HepG2 (cell line): ENCODE measurements at regions not wholly inside any gene's neighbourhood (a gene's known extent, or its start where the extent isn't known, plus 50 kb on each side); places are given as distances from the start of the nearest gene placed in this dataset.

ENCODE experiments used
- ATAC-seq: fragments of 200-7000 bp; cut with Tn5 transposase; 3 replicates; pipeline ENCODE4 v1.9.1; 2020; ENCODE audit warnings: mild to moderate bottlenecking, moderate library complexity
- BruUV-seq: library from RNA; stranded (reverse); fragments of 400-500 nt; replicated peaks from 2 replicates; lab custom pipeline; 2021; lab: Mats Ljungman, UMichigan
- CTCF ChIA-PET: fragments of 300-600 bp; formaldehyde crosslinking; extraction: SDS; loops from one replicate; lab custom pipeline; 2021; ENCODE audit warnings: low total read pairs, inconsistent platforms, low intra/inter-chr PET ratio; lab: Yijun Ruan, JAX
- POLR2A ChIA-PET: fragments of 350-600 bp; sonication (Branson Sonifier 250); formaldehyde crosslinking; loops from one replicate; lab custom pipeline; 2020; ENCODE audit warnings: antibody characterized with exemption, inconsistent platforms; lab: Yijun Ruan, JAX
- DNase-seq: peaks from one replicate; pipeline ENCODE4 v3.0.0-alpha.2; 2015; ENCODE audit warnings: low spot score
- FAIRE-seq: peaks from 3 replicates; lab custom pipeline; 2011; peaks lifted over from hg19 to GRCh38; lab: Jason Lieb, UNC
- H2AFZ ChIP-seq: one replicate; pipeline ENCODE4 v1.6.1; 2011; ENCODE audit warnings: low read length, inconsistent platforms
- H3K27ac ChIP-seq: fragments of 300-600 bp; 3 replicates; pipeline ENCODE4 v1.8.0; 2011; ENCODE audit warnings: mixed run types, mild to moderate bottlenecking, mixed read lengths, low read length, inconsistent platforms; ENCODE audit not compliant: insufficient read depth; ENCODE audit errors: extremely low read length
- H3K27me3 ChIP-seq, 2 experiments: fragments of 200-600 bp in 1 of 2; 2 replicates in 1 of 2; 3 replicates in 1 of 2; pipeline versions ENCODE4 v1.6.0 to v1.8.0; 2011; ENCODE audit warnings: low read length in 2 of 2, mild to moderate bottlenecking in 2 of 2, moderate library complexity in 2 of 2, inconsistent platforms in 1 of 2; ENCODE audit not compliant: insufficient read depth in 2 of 2, control insufficient read depth in 1 of 2
- H3K36me3 ChIP-seq, 2 experiments: fragments of 200-600 bp in 1 of 2; replicated peaks in 1 of 2; 2 replicates in 1 of 2; 3 replicates in 1 of 2; pipeline versions ENCODE4 v1.5.1 to v1.8.0; 2011; ENCODE audit warnings: low read length in 2 of 2, inconsistent platforms in 1 of 2; ENCODE audit not compliant: insufficient read depth in 2 of 2, control insufficient read depth in 1 of 2
- H3K4me1 ChIP-seq: 2 replicates; pipeline ENCODE4 v1.5.1; 2012; ENCODE audit warnings: low read length, inconsistent platforms; ENCODE audit not compliant: insufficient read depth
- H3K4me2 ChIP-seq: 2 replicates; pipeline ENCODE4 v1.6.0; 2011; ENCODE audit warnings: low read depth, low read length, inconsistent platforms
- H3K4me3 ChIP-seq, 3 experiments: fragments of 200-600 bp in 1 of 3; sonication (generic), shearing (Covaris generic) in 1 of 3; replicated peaks in 1 of 3; 2 replicates each; pipeline ENCODE4 v1.5.1; 2011 to 2016; ENCODE audit warnings: low read length in 3 of 3, inconsistent platforms in 2 of 3, low read depth in 2 of 3, mild to moderate bottlenecking in 2 of 3, control low read depth in 1 of 3, mixed read lengths in 1 of 3; ENCODE audit not compliant: insufficient read depth in 1 of 3
- H3K79me2 ChIP-seq: one replicate; pipeline ENCODE4 v1.6.1; 2011; ENCODE audit warnings: low read length, inconsistent platforms; ENCODE audit not compliant: insufficient read depth
- H3K9ac ChIP-seq: 2 replicates; pipeline ENCODE4 v1.6.0; 2011; ENCODE audit warnings: mild to moderate bottlenecking, low read depth, low read length, inconsistent platforms; ENCODE audit not compliant: insufficient read depth
- H3K9me3 ChIP-seq: 2 replicates; pipeline ENCODE4 v1.5.1; 2012; ENCODE audit warnings: mild to moderate bottlenecking, low read length
- H4K20me1 ChIP-seq: 2 replicates; pipeline ENCODE4 v1.6.0; 2011; ENCODE audit warnings: inconsistent platforms, mild to moderate bottlenecking, low read length, moderate library complexity; ENCODE audit not compliant: insufficient read depth
- HES4 ChIP-seq: sonication (generic); formaldehyde crosslinking; IDR thresholded peaks from 2 replicates; pipeline ENCODE4 v1.9.0; 2021; ENCODE audit warnings: mild to moderate bottlenecking, missing genetic modification reagents, borderline replicate concordance
- ISL2 ChIP-seq: sonication (generic); formaldehyde crosslinking; IDR thresholded peaks from 2 replicates; pipeline ENCODE4 v1.5.0; 2020; ENCODE audit warnings: missing genetic modification reagents
- KMT2A ChIP-seq: sonication (generic); formaldehyde crosslinking; IDR thresholded peaks from 2 replicates; pipeline ENCODE4 v1.4.0; 2020; ENCODE audit warnings: missing genetic modification reagents
- MEF2D ChIP-seq: sonication (generic); formaldehyde crosslinking; IDR thresholded peaks from 2 replicates; pipeline ENCODE4 v1.5.1; 2020; ENCODE audit warnings: mild to moderate bottlenecking, missing genetic modification reagents
- ONECUT2 ChIP-seq: sonication (generic); formaldehyde crosslinking; IDR thresholded peaks from 2 replicates; pipeline ENCODE4 v1.4.0; 2020; ENCODE audit warnings: missing genetic modification reagents
- ZNF468 ChIP-seq: sonication (generic); formaldehyde crosslinking; IDR thresholded peaks from 2 replicates; pipeline ENCODE4 v1.8.0; 2022; ENCODE audit warnings: mild to moderate bottlenecking, moderate library complexity, missing genetic modification reagents
- ZNF709 ChIP-seq: sonication (generic); formaldehyde crosslinking; IDR thresholded peaks from 2 replicates; pipeline ENCODE4 v1.5.0; 2020; ENCODE audit warnings: mild to moderate bottlenecking, missing genetic modification reagents
- ZNF768 ChIP-seq: sonication (generic); formaldehyde crosslinking; IDR thresholded peaks from 2 replicates; pipeline ENCODE4 v1.4.0; 2020; ENCODE audit warnings: missing genetic modification reagents
- ZNF777 ChIP-seq: sonication (generic); formaldehyde crosslinking; IDR thresholded peaks from 2 replicates; pipeline ENCODE4 v1.4.0; 2020; ENCODE audit warnings: missing genetic modification reagents
- WGBS: methylation state at CpG from one replicate; pipeline ENCODE4 v1.1.6; 2017; ENCODE audit warnings: low lambda C conversion rate; 5-methylcytosine and 5-hydroxymethylcytosine counted together
- in situ Hi-C: cut with HindIII; loops from 2 replicates; pipeline ENCODE4 v1.10.0; 2017; ENCODE audit warnings: low pct_unique_long_range_greater_than_20kb; ENCODE audit not compliant: extremely low pct_ligation_motif_present
- intact Hi-C: fragments of 100-400 bp; cut with micrococcal nuclease; formaldehyde crosslinking; loops from one replicate; pipeline ENCODE4 v1.10.0; 2022; ENCODE audit not compliant: unreplicated experiment
- TF ChIP-seq, protein P1 (sequence below): sonication (generic); formaldehyde crosslinking; IDR thresholded peaks from 2 replicates; pipeline ENCODE4 v1.4.0; 2020; ENCODE audit warnings: mild to moderate bottlenecking, missing genetic modification reagents, borderline replicate concordance
- TF ChIP-seq, protein P2 (sequence below): sonication (generic); formaldehyde crosslinking; IDR thresholded peaks from 2 replicates; pipeline ENCODE4 v1.8.0; 2022; ENCODE audit warnings: missing genetic modification reagents, mild to moderate bottlenecking, moderate library complexity, borderline replicate concordance

DNA sequence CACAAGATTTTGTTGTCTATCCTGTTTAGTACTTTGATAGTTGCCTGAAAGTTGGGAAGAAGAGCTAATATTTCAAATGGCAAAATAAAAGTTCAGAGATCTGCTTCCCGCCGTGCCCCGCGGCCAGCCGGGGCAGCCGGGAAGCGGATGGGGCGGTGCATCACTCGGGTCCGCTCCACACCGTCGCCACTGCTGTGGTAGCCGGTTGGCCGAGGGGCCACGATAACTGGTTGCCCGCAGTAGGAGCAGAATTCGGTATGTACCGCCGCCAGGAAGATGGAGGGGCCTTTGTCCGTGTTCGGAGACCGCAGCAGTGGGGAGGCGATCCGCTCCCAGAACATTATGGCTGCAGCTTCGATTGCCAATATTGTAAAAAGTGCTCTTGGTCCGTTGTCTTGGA lies 427.2 kb upstream of the PDE3A start:
- no peak for TF ChIP-seq ISL2
- TF ChIP-seq MEF2D (CRISPR knock-in tag) = no peak
- TF ChIP-seq, protein P1, sequence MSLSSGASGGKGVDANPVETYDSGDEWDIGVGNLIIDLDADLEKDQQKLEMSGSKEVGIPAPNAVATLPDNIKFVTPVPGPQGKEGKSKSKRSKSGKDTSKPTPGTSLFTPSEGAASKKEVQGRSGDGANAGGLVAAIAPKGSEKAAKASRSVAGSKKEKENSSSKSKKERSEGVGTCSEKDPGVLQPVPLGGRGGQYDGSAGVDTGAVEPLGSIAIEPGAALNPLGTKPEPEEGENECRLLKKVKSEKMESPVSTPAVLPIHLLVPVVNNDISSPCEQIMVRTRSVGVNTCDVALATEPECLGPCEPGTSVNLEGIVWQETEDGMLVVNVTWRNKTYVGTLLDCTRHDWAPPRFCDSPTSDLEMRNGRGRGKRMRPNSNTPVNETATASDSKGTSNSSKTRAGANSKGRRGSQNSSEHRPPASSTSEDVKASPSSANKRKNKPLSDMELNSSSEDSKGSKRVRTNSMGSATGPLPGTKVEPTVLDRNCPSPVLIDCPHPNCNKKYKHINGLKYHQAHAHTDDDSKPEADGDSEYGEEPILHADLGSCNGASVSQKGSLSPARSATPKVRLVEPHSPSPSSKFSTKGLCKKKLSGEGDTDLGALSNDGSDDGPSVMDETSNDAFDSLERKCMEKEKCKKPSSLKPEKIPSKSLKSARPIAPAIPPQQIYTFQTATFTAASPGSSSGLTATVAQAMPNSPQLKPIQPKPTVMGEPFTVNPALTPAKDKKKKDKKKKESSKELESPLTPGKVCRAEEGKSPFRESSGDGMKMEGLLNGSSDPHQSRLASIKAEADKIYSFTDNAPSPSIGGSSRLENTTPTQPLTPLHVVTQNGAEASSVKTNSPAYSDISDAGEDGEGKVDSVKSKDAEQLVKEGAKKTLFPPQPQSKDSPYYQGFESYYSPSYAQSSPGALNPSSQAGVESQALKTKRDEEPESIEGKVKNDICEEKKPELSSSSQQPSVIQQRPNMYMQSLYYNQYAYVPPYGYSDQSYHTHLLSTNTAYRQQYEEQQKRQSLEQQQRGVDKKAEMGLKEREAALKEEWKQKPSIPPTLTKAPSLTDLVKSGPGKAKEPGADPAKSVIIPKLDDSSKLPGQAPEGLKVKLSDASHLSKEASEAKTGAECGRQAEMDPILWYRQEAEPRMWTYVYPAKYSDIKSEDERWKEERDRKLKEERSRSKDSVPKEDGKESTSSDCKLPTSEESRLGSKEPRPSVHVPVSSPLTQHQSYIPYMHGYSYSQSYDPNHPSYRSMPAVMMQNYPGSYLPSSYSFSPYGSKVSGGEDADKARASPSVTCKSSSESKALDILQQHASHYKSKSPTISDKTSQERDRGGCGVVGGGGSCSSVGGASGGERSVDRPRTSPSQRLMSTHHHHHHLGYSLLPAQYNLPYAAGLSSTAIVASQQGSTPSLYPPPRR (CRISPR knock-in tag) = no peak
- TF ChIP-seq ZNF768 (CRISPR knock-in tag) = no peak
- no peak for TF ChIP-seq ZNF468 (CRISPR knock-in tag)
- no peak for TF ChIP-seq ZNF777 (CRISPR knock-in tag)
- TF ChIP-seq, protein P2, sequence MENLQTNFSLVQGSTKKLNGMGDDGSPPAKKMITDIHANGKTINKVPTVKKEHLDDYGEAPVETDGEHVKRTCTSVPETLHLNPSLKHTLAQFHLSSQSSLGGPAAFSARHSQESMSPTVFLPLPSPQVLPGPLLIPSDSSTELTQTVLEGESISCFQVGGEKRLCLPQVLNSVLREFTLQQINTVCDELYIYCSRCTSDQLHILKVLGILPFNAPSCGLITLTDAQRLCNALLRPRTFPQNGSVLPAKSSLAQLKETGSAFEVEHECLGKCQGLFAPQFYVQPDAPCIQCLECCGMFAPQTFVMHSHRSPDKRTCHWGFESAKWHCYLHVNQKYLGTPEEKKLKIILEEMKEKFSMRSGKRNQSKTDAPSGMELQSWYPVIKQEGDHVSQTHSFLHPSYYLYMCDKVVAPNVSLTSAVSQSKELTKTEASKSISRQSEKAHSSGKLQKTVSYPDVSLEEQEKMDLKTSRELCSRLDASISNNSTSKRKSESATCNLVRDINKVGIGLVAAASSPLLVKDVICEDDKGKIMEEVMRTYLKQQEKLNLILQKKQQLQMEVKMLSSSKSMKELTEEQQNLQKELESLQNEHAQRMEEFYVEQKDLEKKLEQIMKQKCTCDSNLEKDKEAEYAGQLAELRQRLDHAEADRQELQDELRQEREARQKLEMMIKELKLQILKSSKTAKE (CRISPR knock-in tag) = no peak
- TF ChIP-seq KMT2A = no peak
- no peak for TF ChIP-seq ZNF709 (CRISPR knock-in tag)
- TF ChIP-seq ONECUT2 = no peak
- no peak for TF ChIP-seq HES4 (CRISPR knock-in tag)
- TF ChIP-seq, all 625 proteins: peak for 0
- H4K20me1 ChIP-seq = no peaks in the 10 kb centered on the region
- in situ Hi-C loops = no loop called here
- DNase-seq (no peak), FAIRE-seq (no peak), ATAC-seq (no peak)
- ChIA-PET CTCF (no interaction called here), POLR2A (no interaction called here)
- H3K4me3 ChIP-seq = no peak overlapping the region
- WGBS = 72% methylated on average over 26 of the region's 26 CpGs
- BruUV-seq = no TSS peak
- intact Hi-C loops = no loop called here
- H3K9me3 ChIP-seq = no peaks in the 10 kb centered on the region
- no peaks in the 10 kb centered on the region for H3K4me1 ChIP-seq
- H3K27ac ChIP-seq = no peak overlapping the region
- no peak overlapping the region for H3K4me2 ChIP-seq
- H2AFZ ChIP-seq = no peak overlapping the region
- no peaks in the 10 kb centered on the region for H3K27me3 ChIP-seq
- no peaks in the 10 kb centered on the region for H3K79me2 ChIP-seq
- H3K9ac ChIP-seq = no peak overlapping the region
- no peaks in the 10 kb centered on the region for H3K36me3 ChIP-seq
